ENCODE measurements at regions not wholly inside any gene's neighbourhood (a gene's known extent, or its start where the extent isn't known, plus 50 kb on each side); places are given as distances from the start of the nearest gene placed in this dataset.

GRCh38 chr2:106631281-106631680 lies 144.1 kb downstream of the CD8B2 start:
- DNase-seq: no peak

GRCh38 chr2:106638043-106638442 lies 150.9 kb downstream of the CD8B2 start:
- peak; percentile 67 for DNase-seq

- no peak for DNase-seq
Measured at GRCh38 chr2:106638580-106638979, 151.4 kb downstream of the CD8B2 start.

- DNase-seq: no peak
Measured at GRCh38 chr2:106642679-106643078, 155.5 kb downstream of the CD8B2 start.

- no peak for DNase-seq
Measured at GRCh38 chr2:106644623-106645022, 157.5 kb downstream of the CD8B2 start.

GRCh38 chr2:106646605-106647004 lies 159.4 kb downstream of the CD8B2 start:
- DNase-seq: no peak

- DNase-seq: no peak
Measured at GRCh38 chr2:106649306-106649705, 162.1 kb downstream of the CD8B2 start.

GRCh38 chr2:106653465-106653864 lies 166.3 kb downstream of the CD8B2 start:
- no peak for DNase-seq

- DNase-seq: no peak
Measured at GRCh38 chr2:106658616-106659015, 171.5 kb downstream of the CD8B2 start.

GRCh38 chr2:106664669-106665068 lies 177.5 kb downstream of the CD8B2 start:
- no peak for DNase-seq

- DNase-seq: no peak
Measured at GRCh38 chr2:106667478-106668070, 180.4 kb downstream of the CD8B2 start.

- no peak for DNase-seq
Measured at GRCh38 chr2:106685180-106685897, 198.2 kb downstream of the CD8B2 start.

GRCh38 chr2:106686814-106687213 lies 199.2 kb downstream of the ST6GAL2 start:
- no peak for DNase-seq

- no peak for DNase-seq
Measured at GRCh38 chr2:106694964-106695470, 190.9 kb downstream of the ST6GAL2 start.

- DNase-seq: no peak
Measured at GRCh38 chr2:106695919-106696318, 190.0 kb downstream of the ST6GAL2 start.

- no peak for DNase-seq
Measured at GRCh38 chr2:106700616-106701015, 185.4 kb downstream of the ST6GAL2 start.

GRCh38 chr2:106701203-106702022 lies 184.6 kb downstream of the ST6GAL2 start:
- peak; percentile 34 for DNase-seq

- DNase-seq: no peak
Measured at GRCh38 chr2:106703161-106703560, 182.8 kb downstream of the ST6GAL2 start.

GRCh38 chr2:106704798-106705197 lies 181.2 kb downstream of the ST6GAL2 start:
- DNase-seq: no peak

- DNase-seq: no peak
Measured at GRCh38 chr2:106705877-106706276, 180.1 kb downstream of the ST6GAL2 start.

GRCh38 chr2:106706283-106706682 lies 179.7 kb downstream of the ST6GAL2 start:
- DNase-seq: peak; percentile 16

- DNase-seq: no peak
Measured at GRCh38 chr2:106708209-106708608, 177.8 kb downstream of the ST6GAL2 start.

- no peak for DNase-seq
Measured at GRCh38 chr2:106709229-106709628, 176.7 kb downstream of the ST6GAL2 start.

GRCh38 chr2:106719222-106719621 lies 166.7 kb downstream of the ST6GAL2 start:
- DNase-seq: no peak
